ENCODE measurements at regions not wholly inside any gene's neighbourhood (a gene's known extent, or its start where the extent isn't known, plus 50 kb on each side); places are given as distances from the start of the nearest gene placed in this dataset.

- TF ChIP-seq, protein P1, sequence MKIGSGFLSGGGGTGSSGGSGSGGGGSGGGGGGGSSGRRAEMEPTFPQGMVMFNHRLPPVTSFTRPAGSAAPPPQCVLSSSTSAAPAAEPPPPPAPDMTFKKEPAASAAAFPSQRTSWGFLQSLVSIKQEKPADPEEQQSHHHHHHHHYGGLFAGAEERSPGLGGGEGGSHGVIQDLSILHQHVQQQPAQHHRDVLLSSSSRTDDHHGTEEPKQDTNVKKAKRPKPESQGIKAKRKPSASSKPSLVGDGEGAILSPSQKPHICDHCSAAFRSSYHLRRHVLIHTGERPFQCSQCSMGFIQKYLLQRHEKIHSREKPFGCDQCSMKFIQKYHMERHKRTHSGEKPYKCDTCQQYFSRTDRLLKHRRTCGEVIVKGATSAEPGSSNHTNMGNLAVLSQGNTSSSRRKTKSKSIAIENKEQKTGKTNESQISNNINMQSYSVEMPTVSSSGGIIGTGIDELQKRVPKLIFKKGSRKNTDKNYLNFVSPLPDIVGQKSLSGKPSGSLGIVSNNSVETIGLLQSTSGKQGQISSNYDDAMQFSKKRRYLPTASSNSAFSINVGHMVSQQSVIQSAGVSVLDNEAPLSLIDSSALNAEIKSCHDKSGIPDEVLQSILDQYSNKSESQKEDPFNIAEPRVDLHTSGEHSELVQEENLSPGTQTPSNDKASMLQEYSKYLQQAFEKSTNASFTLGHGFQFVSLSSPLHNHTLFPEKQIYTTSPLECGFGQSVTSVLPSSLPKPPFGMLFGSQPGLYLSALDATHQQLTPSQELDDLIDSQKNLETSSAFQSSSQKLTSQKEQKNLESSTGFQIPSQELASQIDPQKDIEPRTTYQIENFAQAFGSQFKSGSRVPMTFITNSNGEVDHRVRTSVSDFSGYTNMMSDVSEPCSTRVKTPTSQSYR (CRISPR knock-in tag; IDR thresholded peaks at IDR 0.05): no peak
- TF ChIP-seq CTCF (IDR thresholded peaks at IDR 0.05) (no peak), ETV6 (CRISPR knock-in tag; IDR thresholded peaks at IDR 0.05) (no peak), ATF6 (CRISPR knock-in tag; IDR thresholded peaks at IDR 0.05) (no peak), JAZF1 (CRISPR knock-in tag; IDR thresholded peaks at IDR 0.05) (no peak), ERG (CRISPR knock-in tag; IDR thresholded peaks at IDR 0.05) (no peak), SMAD3 (CRISPR knock-in tag; IDR thresholded peaks at IDR 0.05; ENCODE audit: borderline replicate concordance) (no peak), CREB1 (CRISPR knock-in tag; IDR thresholded peaks at IDR 0.05) (no peak), ZNF219 (CRISPR knock-in tag; IDR thresholded peaks at IDR 0.05; ENCODE audit: borderline replicate concordance) (no peak), E2F5 (CRISPR knock-in tag; IDR thresholded peaks at IDR 0.05) (no peak), ESRRA (CRISPR knock-in tag; IDR thresholded peaks at IDR 0.05; ENCODE audit: borderline replicate concordance) (no peak)
- TF ChIP-seq, protein P2, sequence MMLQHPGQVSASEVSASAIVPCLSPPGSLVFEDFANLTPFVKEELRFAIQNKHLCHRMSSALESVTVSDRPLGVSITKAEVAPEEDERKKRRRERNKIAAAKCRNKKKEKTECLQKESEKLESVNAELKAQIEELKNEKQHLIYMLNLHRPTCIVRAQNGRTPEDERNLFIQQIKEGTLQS (CRISPR knock-in tag; conservative IDR thresholded peaks at IDR 0.05): no peak
- TF ChIP-seq, protein P3, sequence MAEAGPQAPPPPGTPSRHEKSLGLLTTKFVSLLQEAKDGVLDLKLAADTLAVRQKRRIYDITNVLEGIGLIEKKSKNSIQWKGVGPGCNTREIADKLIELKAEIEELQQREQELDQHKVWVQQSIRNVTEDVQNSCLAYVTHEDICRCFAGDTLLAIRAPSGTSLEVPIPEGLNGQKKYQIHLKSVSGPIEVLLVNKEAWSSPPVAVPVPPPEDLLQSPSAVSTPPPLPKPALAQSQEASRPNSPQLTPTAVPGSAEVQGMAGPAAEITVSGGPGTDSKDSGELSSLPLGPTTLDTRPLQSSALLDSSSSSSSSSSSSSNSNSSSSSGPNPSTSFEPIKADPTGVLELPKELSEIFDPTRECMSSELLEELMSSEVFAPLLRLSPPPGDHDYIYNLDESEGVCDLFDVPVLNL (CRISPR knock-in tag; IDR thresholded peaks at IDR 0.05; ENCODE audit: borderline replicate concordance, low read depth): no peak
Measured at GRCh38 chr12:46682148-46682547, 143.6 kb downstream of the SLC38A4 start (continued).

- peak overlapping the region; percentile 1; the same call in 1 of the 2 replicates for H3K27ac Mint-ChIP-seq
- peak; percentile 42; the same call in 1 of the 2 replicates for ATAC-seq
- no peak overlapping the region for H3K4me3 Mint-ChIP-seq
- DNase-seq (ENCODE audit: low spot score): no peak
- ChIA-PET CTCF (interaction anchor here (0.9 to 1.3 kb wide), 2 partner anchors 11 to 256 kb away, joined by 3 read pairs; no protein-coding TSS in a partner anchor), POLR2A (no interaction called here)
- peaks cover 24% of the 10 kb centered on the region for H3K36me3 Mint-ChIP-seq
- H3K9me3 Mint-ChIP-seq: peaks cover 29% of the 10 kb centered on the region
- H3K27me3 Mint-ChIP-seq (ENCODE audit: low read depth): no peaks in the 10 kb centered on the region
- H3K4me1 Mint-ChIP-seq: peaks cover 43% of the 10 kb centered on the region
- TF ChIP-seq JUN (CRISPR knock-in tag; IDR thresholded peaks at IDR 0.05) (no peak), E2F5 (CRISPR knock-in tag; IDR thresholded peaks at IDR 0.05) (no peak), ERG (CRISPR knock-in tag; IDR thresholded peaks at IDR 0.05) (no peak), SP1 (CRISPR knock-in tag; conservative IDR thresholded peaks at IDR 0.05) (no peak), SOX15 (CRISPR knock-in tag; IDR thresholded peaks at IDR 0.05) (no peak)
Measured at GRCh38 chr12:46680506-46680905, 145.3 kb downstream of the SLC38A4 start.

Data from WTC11 (cell line).